Neural progenitor cell (in vitro differentiated cells): ENCODE measurements at regions not wholly inside any gene's neighbourhood (a gene's known extent, or its start where the extent isn't known, plus 50 kb on each side); places are given as distances from the start of the nearest gene placed in this dataset.
A peak's percentile ranks its signal among the peaks of the same experiment; 100 is the strongest.

Source experiments
- EZH2 ChIP-seq: fragments of 200-600 bp; sonication (generic); IDR thresholded peaks from 2 replicates; pipeline ENCODE4 v1.6.1; 2017; ENCODE audit warnings: antibody characterized with exemption, mild to moderate bottlenecking, moderate library complexity
- EZH2phosphoT487 ChIP-seq: fragments of 200-600 bp; sonication (generic); IDR thresholded peaks from 2 replicates; pipeline ENCODE4 v1.6.1; 2017; ENCODE audit warnings: antibody characterized with exemption
- TF ChIP-seq, protein P1 (sequence below): fragments of 200-600 bp; sonication (generic); IDR thresholded peaks from 2 replicates; pipeline ENCODE4 v1.5.1; 2017; ENCODE audit warnings: antibody characterized with exemption, mild to moderate bottlenecking

DNA sequence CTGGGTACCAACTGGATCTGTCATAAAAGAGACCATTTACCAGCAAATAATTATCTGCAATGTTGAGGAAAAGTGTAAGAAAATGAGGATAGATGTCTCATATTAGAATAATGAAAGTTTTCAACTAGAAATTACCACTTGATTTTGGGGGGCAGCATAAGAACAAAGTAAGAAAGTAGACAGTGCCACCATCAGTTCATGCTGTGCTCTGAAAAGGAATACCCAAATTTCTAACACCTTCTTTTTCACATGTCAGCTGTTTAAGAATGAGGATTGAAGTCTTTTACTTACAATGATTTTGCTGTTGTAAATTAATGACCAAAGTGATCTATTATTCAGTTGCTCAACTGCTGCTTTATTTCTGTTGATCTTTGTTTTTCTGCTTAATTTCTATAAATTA, 578.3 kb downstream of the ETV1 start:
- TF ChIP-seq, protein P1, sequence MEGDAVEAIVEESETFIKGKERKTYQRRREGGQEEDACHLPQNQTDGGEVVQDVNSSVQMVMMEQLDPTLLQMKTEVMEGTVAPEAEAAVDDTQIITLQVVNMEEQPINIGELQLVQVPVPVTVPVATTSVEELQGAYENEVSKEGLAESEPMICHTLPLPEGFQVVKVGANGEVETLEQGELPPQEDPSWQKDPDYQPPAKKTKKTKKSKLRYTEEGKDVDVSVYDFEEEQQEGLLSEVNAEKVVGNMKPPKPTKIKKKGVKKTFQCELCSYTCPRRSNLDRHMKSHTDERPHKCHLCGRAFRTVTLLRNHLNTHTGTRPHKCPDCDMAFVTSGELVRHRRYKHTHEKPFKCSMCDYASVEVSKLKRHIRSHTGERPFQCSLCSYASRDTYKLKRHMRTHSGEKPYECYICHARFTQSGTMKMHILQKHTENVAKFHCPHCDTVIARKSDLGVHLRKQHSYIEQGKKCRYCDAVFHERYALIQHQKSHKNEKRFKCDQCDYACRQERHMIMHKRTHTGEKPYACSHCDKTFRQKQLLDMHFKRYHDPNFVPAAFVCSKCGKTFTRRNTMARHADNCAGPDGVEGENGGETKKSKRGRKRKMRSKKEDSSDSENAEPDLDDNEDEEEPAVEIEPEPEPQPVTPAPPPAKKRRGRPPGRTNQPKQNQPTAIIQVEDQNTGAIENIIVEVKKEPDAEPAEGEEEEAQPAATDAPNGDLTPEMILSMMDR = peak; percentile 13
- no peak for TF ChIP-seq EZH2
- TF ChIP-seq EZH2phosphoT487 = no peak
